ENCODE measurements at regions not wholly inside any gene's neighbourhood (a gene's known extent, or its start where the extent isn't known, plus 50 kb on each side); places are given as distances from the start of the nearest gene placed in this dataset.

- Histone ChIP-seq H3K36me3 (ENCODE audit: low read length) (no peaks in the 10 kb centered on the region), H2AFZ (ENCODE audit: low read depth, low read length, severe bottlenecking) (no peak overlapping the region), H3K9me3 (ENCODE audit: insufficient read depth, low read length) (no peaks in the 10 kb centered on the region), H3K27me3 (ENCODE audit: low read length) (no peaks in the 10 kb centered on the region), H3K4me3 (ENCODE audit: insufficient read depth, low read length, poor library complexity, severe bottlenecking) (no peak overlapping the region), H3K4me2 (ENCODE audit: low read depth, low read length, poor library complexity, severe bottlenecking) (no peak overlapping the region), H3K79me2 (ENCODE audit: insufficient read depth, low read length) (no peaks in the 10 kb centered on the region), H3K27ac (ENCODE audit: low read depth, low read length) (no peak overlapping the region), H4K20me1 (ENCODE audit: low read depth, low read length) (no peaks in the 10 kb centered on the region), H3K9me2 (replicated peaks; ENCODE audit: insufficient read depth, low read length) (no peaks in the 10 kb centered on the region), H3F3A (ENCODE audit: insufficient read depth) (no peaks in the 10 kb centered on the region), H3K9ac (ENCODE audit: low read length) (no peak overlapping the region)
- no peak for TF ChIP-seq EZH2phosphoT487 (conservative IDR thresholded peaks at IDR 0.05; ENCODE audit: low read length)
- no peak for TF ChIP-seq CTCF (IDR thresholded peaks at IDR 0.05; ENCODE audit: insufficient read depth, low read length, poor library complexity, severe bottlenecking)
Observed at GRCh38 chr4:44098973-44099372, 349.6 kb downstream of the KCTD8 start.

- TF ChIP-seq CTCF (IDR thresholded peaks at IDR 0.05; ENCODE audit: insufficient read depth, low read length, poor library complexity, severe bottlenecking) (no peak), EZH2phosphoT487 (conservative IDR thresholded peaks at IDR 0.05; ENCODE audit: low read length) (no peak)
- Histone ChIP-seq H2AFZ (ENCODE audit: low read depth, low read length, severe bottlenecking) (no peak overlapping the region), H3K36me3 (ENCODE audit: low read length) (no peaks in the 10 kb centered on the region), H3K9ac (ENCODE audit: low read length) (no peak overlapping the region), H3K9me2 (replicated peaks; ENCODE audit: insufficient read depth, low read length) (no peaks in the 10 kb centered on the region), H3K27me3 (ENCODE audit: low read length) (no peaks in the 10 kb centered on the region), H3K4me3 (ENCODE audit: insufficient read depth, low read length, poor library complexity, severe bottlenecking) (no peak overlapping the region), H3K9me3 (ENCODE audit: insufficient read depth, low read length) (no peaks in the 10 kb centered on the region), H4K20me1 (ENCODE audit: low read depth, low read length) (no peaks in the 10 kb centered on the region), H3K79me2 (ENCODE audit: insufficient read depth, low read length) (no peaks in the 10 kb centered on the region), H3F3A (ENCODE audit: insufficient read depth) (no peaks in the 10 kb centered on the region), H3K4me2 (ENCODE audit: low read depth, low read length, poor library complexity, severe bottlenecking) (no peak overlapping the region), H3K27ac (ENCODE audit: low read depth, low read length) (no peak overlapping the region)
Observed at GRCh38 chr4:44100456-44100855, 348.2 kb downstream of the KCTD8 start.

GRCh38 chr4:44118971-44119680, 329.5 kb downstream of the KCTD8 start:
- no peak overlapping the region for H3K27ac ChIP-seq (ENCODE audit: low read depth, low read length)
- H3K27me3 ChIP-seq (ENCODE audit: low read length), result no peaks in the 10 kb centered on the region
- no peaks in the 10 kb centered on the region for H3K9me3 ChIP-seq (ENCODE audit: insufficient read depth, low read length)
- no peaks in the 10 kb centered on the region for H3K79me2 ChIP-seq (ENCODE audit: insufficient read depth, low read length)
- no peak overlapping the region for H3K4me3 ChIP-seq (ENCODE audit: insufficient read depth, low read length, poor library complexity, severe bottlenecking)
- no peak overlapping the region for H3K9ac ChIP-seq (ENCODE audit: low read length)
- no peak overlapping the region for H2AFZ ChIP-seq (ENCODE audit: low read depth, low read length, severe bottlenecking)
- no peaks in the 10 kb centered on the region for H3K36me3 ChIP-seq (ENCODE audit: low read length)
- TF ChIP-seq EZH2phosphoT487 (conservative IDR thresholded peaks at IDR 0.05; ENCODE audit: low read length), result no peak
- no peak for TF ChIP-seq CTCF (IDR thresholded peaks at IDR 0.05; ENCODE audit: insufficient read depth, low read length, poor library complexity, severe bottlenecking)
- H3K9me2 ChIP-seq (replicated peaks; ENCODE audit: insufficient read depth, low read length), result no peaks in the 10 kb centered on the region
- H3K4me2 ChIP-seq (ENCODE audit: low read depth, low read length, poor library complexity, severe bottlenecking), result no peak overlapping the region
- no peaks in the 10 kb centered on the region for H3F3A ChIP-seq (ENCODE audit: insufficient read depth)
- H4K20me1 ChIP-seq (ENCODE audit: low read depth, low read length), result no peaks in the 10 kb centered on the region

Data from SU-DHL-6 (cell line).